GM18858 (cell line): ENCODE measurements at regions not wholly inside any gene's neighbourhood (a gene's known extent, or its start where the extent isn't known, plus 50 kb on each side); places are given as distances from the start of the nearest gene placed in this dataset.
"Not testable (repeated sequence)": the region's sequence is repeated elsewhere in the genome, so short reads cannot be mapped to it uniquely, and the experiment has no call there.

Experiments
- ATAC-seq: cut with Tn5 transposase; IDR thresholded peaks from one replicate; pipeline ENCODE4 v1.9.1; 2021; ENCODE audit not compliant: unreplicated experiment

DNA sequence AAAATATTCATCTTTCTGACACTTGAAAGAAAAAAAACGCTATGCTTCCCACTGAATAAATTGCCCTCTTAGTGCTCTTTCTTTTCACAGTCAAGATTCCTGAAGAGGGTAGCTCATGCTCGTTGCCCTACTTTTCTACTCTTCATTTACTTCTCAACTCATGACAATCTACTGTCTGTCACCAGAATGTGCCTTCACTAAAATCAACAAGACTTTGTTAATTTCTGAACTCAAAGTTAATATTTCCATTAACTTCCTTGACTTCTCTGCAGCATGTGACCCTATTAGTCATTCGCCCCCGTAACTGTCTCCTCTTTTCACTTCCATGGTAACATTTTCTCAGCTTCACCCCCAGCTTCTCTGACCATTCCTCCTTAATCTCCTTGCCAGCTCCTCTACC lies 98.9 kb upstream of the MAPRE2 start:
- no peak for ATAC-seq

GRCh38 chr18:34942975-34943374 lies 98.2 kb upstream of the MAPRE2 start:
- ATAC-seq: no peak

- ATAC-seq: no peak
Measured at GRCh38 chr18:34943587-34943986, 97.6 kb upstream of the MAPRE2 start.

- no peak for ATAC-seq
Measured at GRCh38 chr18:34947711-34948125, 93.5 kb upstream of the MAPRE2 start.

DNA sequence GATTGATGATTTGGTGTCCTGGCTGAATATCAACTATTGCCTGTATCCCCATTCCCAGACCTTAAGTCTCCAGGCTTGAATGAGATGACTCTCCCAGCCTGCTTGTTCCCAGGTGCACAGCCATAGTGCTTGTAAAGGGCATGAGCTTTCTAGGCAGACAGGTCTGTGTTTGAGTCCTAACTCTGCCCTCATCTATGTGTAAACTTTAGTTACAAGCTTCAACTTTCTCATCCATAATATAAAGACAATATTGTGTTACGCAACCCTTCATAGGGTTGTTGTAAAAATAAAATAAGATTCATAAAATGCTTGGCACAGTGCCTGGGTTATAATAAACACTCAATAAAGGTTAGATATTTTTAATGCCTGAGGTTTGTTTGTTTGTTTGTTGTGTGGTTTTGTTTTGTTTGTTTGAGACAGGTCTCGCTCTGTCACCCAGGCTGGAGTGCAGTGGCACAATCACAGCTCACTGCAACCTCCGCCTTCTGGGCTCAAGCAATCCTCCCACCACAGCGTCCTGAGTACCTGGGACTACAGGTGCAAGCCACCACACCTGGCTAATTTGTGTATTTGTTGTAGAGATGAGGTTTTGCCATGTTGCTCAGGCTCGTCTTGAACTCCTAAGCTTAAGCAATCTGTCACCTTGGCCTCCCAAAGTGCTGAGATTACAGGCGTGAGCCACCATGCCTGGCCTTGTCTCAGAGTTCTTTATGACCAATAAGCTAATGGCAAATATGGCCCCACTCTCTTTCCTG lies 89.4 kb upstream of the MAPRE2 start:
- no peak for ATAC-seq

- ATAC-seq: no peak
Measured at GRCh38 chr18:34953212-34953611, 88.0 kb upstream of the MAPRE2 start.

- not testable (repeated sequence) for ATAC-seq
Measured at GRCh38 chr18:34955494-34955893, 85.7 kb upstream of the MAPRE2 start.

DNA sequence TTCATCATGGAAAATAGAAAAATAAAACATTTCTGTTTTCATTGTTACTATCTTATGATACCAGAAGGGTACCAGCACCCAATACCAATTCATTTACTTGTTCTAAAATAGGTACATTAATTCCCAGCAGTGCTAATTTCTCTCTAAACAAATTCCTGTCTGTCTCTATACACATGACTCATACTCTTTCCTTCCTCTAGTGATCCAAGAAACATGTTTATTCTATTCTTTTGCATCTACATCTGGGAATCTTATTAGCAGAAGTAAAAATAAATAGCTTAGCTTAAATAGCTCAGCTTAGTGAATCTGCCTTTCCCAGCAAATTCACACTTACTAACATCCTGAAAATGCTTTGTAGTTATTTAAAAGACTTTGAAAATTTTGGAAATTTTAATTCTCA lies 84.5 kb upstream of the MAPRE2 start:
- no peak for ATAC-seq

- ATAC-seq: no peak
Measured at GRCh38 chr18:34957119-34957863, 83.9 kb upstream of the MAPRE2 start.

- no peak for ATAC-seq
Measured at GRCh38 chr18:34957864-34958259, 83.4 kb upstream of the MAPRE2 start.

GRCh38 chr18:34959211-34959829 lies 81.9 kb upstream of the MAPRE2 start:
- ATAC-seq: no peak

- ATAC-seq: no peak
Measured at GRCh38 chr18:34959989-34960388, 81.2 kb upstream of the MAPRE2 start.

- no peak for ATAC-seq
Measured at GRCh38 chr18:34965108-34965507, 76.1 kb upstream of the MAPRE2 start.

DNA sequence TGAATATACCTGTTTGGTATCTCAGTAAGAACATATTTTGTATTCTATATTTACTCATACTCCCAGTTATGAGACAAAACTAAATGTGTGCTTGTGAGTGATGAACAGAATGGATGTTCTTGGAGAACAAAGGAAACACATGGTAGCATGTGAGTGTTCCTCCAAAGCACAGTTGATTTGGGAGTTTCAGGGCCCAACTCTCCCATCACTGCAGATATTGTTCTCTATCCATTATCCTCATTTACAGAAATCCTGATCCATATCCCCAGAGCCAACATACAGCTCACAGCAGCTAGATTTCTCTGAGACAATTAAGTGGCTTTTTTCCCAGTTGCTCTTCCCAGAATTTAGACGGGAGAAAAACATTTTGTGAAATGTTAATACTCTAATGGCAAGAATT lies 75.6 kb upstream of the MAPRE2 start:
- no peak for ATAC-seq

DNA sequence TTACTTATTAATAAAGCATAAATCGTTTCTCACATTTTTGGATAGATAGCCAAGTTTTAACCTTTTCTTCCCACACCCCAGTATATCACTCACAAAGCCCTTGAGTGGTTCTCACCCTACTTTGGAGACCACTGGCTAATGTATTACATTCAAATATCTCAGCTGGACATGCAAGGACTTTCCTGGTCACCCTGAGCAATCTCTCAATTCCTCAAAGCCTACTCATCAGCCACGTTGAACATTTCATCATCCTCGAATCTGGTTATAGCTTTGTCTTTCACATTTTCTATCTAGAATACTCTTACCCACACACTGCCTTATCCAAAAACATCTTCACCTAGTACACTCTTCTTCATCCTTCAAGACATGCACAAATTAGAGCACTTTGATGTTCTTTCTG lies 71.1 kb upstream of the MAPRE2 start:
- no peak for ATAC-seq

DNA sequence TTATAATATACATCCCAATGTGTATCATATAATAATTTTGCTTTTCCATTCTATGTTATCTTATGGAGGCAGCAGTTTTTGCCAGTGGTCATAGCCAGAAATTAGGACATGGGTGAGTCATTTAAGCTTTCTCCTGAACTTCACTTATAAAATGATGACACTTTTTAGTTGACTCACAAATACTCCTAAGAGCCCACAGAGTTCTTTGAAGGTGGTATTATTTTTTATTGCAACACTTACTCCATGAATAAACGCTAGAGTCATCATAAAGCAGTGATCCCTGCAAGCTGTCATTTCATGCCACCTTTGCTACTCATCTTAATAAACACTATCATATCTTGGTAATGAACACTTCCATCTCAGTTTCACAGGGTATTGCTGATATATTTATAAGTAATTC lies 69.9 kb upstream of the MAPRE2 start:
- no peak for ATAC-seq

- no peak for ATAC-seq
Measured at GRCh38 chr18:34972765-34973414, 68.3 kb upstream of the MAPRE2 start.

GRCh38 chr18:34976123-34976522 lies 65.1 kb upstream of the MAPRE2 start:
- no peak for ATAC-seq

DNA sequence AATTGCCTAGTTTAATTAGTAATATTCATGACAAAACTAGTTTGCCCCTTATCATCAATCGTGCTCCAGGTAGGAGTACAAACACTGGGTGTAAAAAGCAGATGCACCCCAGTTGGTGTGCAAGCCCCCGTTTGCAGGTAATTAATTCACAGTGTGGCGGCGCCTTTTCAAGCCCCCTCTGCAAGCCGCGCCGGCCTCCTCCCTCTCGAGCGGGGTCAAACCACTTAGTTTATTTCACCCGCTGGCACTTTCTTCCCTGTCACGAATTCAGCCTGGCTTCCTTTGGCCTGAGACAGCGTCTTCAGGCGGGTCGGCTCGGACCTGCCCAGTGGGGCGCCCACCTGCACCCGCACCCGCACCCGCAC lies 64.7 kb upstream of the MAPRE2 start:
- no peak for ATAC-seq

DNA sequence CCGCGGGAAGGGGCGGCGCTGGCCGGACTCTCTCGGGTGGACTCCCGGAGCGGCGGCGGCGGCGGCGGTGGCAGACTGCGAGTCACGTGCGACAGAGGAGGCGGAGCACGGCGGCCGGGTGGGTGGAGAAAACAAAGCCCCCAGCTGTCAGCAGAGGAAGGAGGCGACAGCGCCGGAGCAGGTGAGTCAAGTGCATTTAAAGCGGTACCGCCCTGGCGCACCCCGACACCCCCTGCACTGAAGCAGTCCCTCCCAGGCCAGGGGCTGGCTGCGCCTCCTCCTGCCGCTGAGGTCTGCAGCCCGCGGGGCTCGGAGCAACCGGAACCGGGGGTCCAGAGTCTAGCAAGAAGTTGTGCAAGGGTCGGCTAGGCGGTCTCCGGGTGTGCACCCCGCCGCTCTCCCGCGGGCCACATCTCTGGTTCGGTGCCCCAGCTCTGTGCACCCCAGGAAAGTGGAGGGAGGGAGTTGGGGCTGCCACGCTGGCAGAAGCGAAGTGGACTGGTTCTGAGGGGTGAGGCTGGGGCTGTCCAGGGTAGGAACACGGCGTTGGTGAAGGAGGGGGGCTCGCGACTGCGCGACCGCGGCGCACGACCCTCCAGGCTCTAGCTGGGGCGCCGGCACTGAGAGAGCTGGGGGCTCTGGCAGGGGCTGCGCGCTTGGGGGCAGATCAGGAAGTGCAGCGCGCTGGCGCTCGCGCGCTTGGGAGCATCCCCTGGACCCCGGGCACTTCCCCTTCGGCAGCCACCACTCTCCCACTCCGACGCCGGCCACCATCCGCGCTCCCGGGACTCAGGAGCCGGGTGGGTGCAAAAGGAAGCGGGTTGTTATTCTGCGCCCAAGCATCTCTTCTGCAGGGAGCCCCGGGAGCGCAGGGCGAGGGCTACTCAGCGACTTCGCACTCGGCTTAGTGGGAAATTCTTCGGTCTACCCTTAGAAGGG lies 64.0 kb upstream of the MAPRE2 start:
- peak; percentile 45 for ATAC-seq
